Uterus (tissue), 2 donors: ENCODE measurements at regions not wholly inside any gene's neighbourhood (a gene's known extent, or its start where the extent isn't known, plus 50 kb on each side); places are given as distances from the start of the nearest gene placed in this dataset.

Source experiments
- CTCF ChIP-seq, 4 experiments: fragments of 200-600 bp in 2 of 4; fragments of 450-650 bp in 2 of 4; sonication (generic) in 2 of 4; IDR thresholded peaks; one replicate each; pipeline ENCODE4 v1.5.1; 2016 to 2019; ENCODE audit warnings: antibody characterized with exemption in 4 of 4, mild to moderate bottlenecking in 2 of 4, moderate library complexity in 1 of 4
- POLR2A ChIP-seq, 2 donors: fragments of 450-650 bp; IDR thresholded peaks; one replicate each; pipeline ENCODE4 v1.6.1; 2016; ENCODE audit warnings: antibody characterized with exemption in 2 of 2, mild to moderate bottlenecking in 1 of 2, moderate library complexity in 1 of 2

DNA sequence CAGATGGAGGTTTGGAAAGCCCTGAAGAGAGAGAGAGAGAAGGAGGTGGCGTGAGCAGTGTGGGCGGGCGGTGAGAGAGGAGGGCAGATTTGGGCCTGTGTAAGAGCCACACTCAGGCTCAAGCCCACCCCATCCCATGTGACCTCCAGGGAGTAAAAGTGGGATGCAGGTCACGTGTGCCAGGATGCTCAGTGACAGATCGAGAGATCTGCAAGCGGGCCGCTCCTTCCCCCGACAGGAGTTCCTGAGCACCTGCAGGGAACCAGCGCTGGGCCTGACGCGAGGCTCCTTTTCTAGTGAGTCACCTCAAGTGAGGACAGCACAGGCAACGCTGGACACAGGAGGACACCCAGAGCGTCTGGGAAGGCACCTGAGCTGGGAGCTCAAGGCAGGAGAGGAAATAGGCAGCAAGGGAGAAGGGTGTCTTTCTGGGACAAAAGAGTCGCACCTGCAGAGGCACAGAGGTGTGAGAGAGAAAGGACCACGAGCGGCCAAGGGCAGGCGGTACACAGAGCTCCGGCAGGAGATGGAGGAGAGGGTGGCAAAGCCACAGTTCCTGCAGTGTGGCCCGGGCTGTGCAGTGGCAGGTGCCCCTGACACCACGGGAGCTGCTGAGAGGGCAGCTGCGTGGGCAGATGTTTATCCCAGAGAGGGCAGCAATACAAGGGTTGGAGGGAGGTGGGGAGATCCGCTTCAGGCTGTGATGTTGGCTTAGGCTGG, 1294.8 kb downstream of the TBC1D22A start:
- TF ChIP-seq POLR2A (IDR thresholded peaks at IDR 0.05) (no peak), CTCF (IDR thresholded peaks at IDR 0.05) (no peak)
